ENCODE measurements at regions not wholly inside any gene's neighbourhood (a gene's known extent, or its start where the extent isn't known, plus 50 kb on each side); places are given as distances from the start of the nearest gene placed in this dataset.

GRCh38 chr6:62345446-62345845 is 59.4 kb upstream of the KHDRBS2 start:
- no peaks in the 10 kb centered on the region for H3K9me2 ChIP-seq (ENCODE audit: insufficient read depth)
- H3K36me3 ChIP-seq (ENCODE audit: insufficient read depth): no peaks in the 10 kb centered on the region
- no peaks in the 10 kb centered on the region for H4K20me1 ChIP-seq (replicated peaks; ENCODE audit: insufficient read depth)
- no peak for TF ChIP-seq ZNF331 (CRISPR knock-in tag; IDR thresholded peaks at IDR 0.05; ENCODE audit: low read depth)
- TF ChIP-seq JUNB (IDR thresholded peaks at IDR 0.05; ENCODE audit: unreplicated experiment): no peak
- no peak for TF ChIP-seq CREB1 (CRISPR knock-in tag; IDR thresholded peaks at IDR 0.05; ENCODE audit: low read depth)
- TF ChIP-seq NANOG (IDR thresholded peaks at IDR 0.05; ENCODE audit: borderline replicate concordance): no peak
- TF ChIP-seq ZNF114 (CRISPR knock-in tag; IDR thresholded peaks at IDR 0.05): no peak
- TF ChIP-seq CTCF (conservative IDR thresholded peaks at IDR 0.05; ENCODE audit: low read depth in 2 of 2): no peak
- TF ChIP-seq, protein P1, sequence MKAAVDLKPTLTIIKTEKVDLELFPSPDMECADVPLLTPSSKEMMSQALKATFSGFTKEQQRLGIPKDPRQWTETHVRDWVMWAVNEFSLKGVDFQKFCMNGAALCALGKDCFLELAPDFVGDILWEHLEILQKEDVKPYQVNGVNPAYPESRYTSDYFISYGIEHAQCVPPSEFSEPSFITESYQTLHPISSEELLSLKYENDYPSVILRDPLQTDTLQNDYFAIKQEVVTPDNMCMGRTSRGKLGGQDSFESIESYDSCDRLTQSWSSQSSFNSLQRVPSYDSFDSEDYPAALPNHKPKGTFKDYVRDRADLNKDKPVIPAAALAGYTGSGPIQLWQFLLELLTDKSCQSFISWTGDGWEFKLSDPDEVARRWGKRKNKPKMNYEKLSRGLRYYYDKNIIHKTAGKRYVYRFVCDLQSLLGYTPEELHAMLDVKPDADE (IDR thresholded peaks at IDR 0.05): no peak
- TF ChIP-seq POLR2AphosphoS5 (IDR thresholded peaks at IDR 0.05; ENCODE audit: low read depth): no peak
- TF ChIP-seq EZH2phosphoT487 (IDR thresholded peaks at IDR 0.05; ENCODE audit: unreplicated experiment): no peak
- TF ChIP-seq EZH2 (IDR thresholded peaks at IDR 0.05; ENCODE audit: low read depth, unreplicated experiment): no peak
- no peak for TF ChIP-seq STAT1 (IDR thresholded peaks at IDR 0.05; ENCODE audit: unreplicated experiment)
- TF ChIP-seq ZNF462 (CRISPR knock-in tag; IDR thresholded peaks at IDR 0.05): no peak
- TF ChIP-seq, protein P2, sequence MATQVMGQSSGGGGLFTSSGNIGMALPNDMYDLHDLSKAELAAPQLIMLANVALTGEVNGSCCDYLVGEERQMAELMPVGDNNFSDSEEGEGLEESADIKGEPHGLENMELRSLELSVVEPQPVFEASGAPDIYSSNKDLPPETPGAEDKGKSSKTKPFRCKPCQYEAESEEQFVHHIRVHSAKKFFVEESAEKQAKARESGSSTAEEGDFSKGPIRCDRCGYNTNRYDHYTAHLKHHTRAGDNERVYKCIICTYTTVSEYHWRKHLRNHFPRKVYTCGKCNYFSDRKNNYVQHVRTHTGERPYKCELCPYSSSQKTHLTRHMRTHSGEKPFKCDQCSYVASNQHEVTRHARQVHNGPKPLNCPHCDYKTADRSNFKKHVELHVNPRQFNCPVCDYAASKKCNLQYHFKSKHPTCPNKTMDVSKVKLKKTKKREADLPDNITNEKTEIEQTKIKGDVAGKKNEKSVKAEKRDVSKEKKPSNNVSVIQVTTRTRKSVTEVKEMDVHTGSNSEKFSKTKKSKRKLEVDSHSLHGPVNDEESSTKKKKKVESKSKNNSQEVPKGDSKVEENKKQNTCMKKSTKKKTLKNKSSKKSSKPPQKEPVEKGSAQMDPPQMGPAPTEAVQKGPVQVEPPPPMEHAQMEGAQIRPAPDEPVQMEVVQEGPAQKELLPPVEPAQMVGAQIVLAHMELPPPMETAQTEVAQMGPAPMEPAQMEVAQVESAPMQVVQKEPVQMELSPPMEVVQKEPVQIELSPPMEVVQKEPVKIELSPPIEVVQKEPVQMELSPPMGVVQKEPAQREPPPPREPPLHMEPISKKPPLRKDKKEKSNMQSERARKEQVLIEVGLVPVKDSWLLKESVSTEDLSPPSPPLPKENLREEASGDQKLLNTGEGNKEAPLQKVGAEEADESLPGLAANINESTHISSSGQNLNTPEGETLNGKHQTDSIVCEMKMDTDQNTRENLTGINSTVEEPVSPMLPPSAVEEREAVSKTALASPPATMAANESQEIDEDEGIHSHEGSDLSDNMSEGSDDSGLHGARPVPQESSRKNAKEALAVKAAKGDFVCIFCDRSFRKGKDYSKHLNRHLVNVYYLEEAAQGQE (IDR thresholded peaks at IDR 0.05; ENCODE audit: unreplicated experiment): no peak
- Mint-ChIP-seq H3K36me3 (ENCODE audit: low read depth) (0 out of 3 replicates have a peak, but pooled peaks cover 4% of the 10 kb centered on the region), H3K27me3 (ENCODE audit: insufficient read depth, low read depth, poor library complexity) (no peaks in the 10 kb centered on the region), H3K4me3 (no peak overlapping the region), H3K27ac (no peak overlapping the region), H3K9me3 (peaks cover 22% of the 10 kb centered on the region; the same call in 2 of the 3 replicates), H3K4me1 (no peaks in the 10 kb centered on the region)
- H3F3A ChIP-seq (replicated peaks; ENCODE audit: low read depth): no peaks in the 10 kb centered on the region
- no peaks in the 10 kb centered on the region for H3K4me1 ChIP-seq (ENCODE audit: insufficient read depth)
- no peak overlapping the region for H3K4me2 ChIP-seq
- ATAC-seq (no peak), DNase-seq (ENCODE audit: low spot score) (no peak)
- H3K79me2 ChIP-seq (replicated peaks; ENCODE audit: insufficient read depth): no peaks in the 10 kb centered on the region
- no peak overlapping the region for H3K27ac ChIP-seq (ENCODE audit: low read depth)
- H2AFZ ChIP-seq: no peak overlapping the region
- H3K27me3 ChIP-seq (ENCODE audit: insufficient read depth): no peaks in the 10 kb centered on the region
- H3K4me3 ChIP-seq: no peak overlapping the region

All from GM23338 (cell line).